GM19324 (cell line): ENCODE measurements at regions not wholly inside any gene's neighbourhood (a gene's known extent, or its start where the extent isn't known, plus 50 kb on each side); places are given as distances from the start of the nearest gene placed in this dataset.

Experiments used
- ATAC-seq: cut with Tn5 transposase; IDR thresholded peaks from one replicate; pipeline ENCODE4 v1.9.1; 2021; ENCODE audit warnings: mild to moderate bottlenecking, moderate library complexity; ENCODE audit not compliant: unreplicated experiment, low FRiP score

DNA sequence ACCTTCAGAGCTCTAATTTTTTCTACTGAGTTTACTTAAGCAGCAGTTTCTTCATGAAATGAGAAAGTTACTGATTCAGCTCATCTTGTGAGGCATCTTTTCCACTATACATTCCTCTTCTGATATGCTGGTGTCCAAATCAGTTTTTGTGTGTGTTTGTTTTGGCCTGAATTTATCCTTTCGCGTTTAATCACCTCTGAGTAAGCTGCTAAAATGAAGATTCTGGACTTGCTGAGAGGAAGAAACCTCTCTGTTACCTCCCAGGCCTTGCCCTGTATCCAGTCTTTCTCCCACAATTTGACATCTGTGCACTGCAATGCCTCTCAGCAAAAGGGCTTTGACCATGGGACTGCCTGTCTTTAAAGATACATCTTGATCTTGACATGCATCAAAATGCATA is 536.2 kb upstream of the NRSN1 start:
- no peak for ATAC-seq

DNA sequence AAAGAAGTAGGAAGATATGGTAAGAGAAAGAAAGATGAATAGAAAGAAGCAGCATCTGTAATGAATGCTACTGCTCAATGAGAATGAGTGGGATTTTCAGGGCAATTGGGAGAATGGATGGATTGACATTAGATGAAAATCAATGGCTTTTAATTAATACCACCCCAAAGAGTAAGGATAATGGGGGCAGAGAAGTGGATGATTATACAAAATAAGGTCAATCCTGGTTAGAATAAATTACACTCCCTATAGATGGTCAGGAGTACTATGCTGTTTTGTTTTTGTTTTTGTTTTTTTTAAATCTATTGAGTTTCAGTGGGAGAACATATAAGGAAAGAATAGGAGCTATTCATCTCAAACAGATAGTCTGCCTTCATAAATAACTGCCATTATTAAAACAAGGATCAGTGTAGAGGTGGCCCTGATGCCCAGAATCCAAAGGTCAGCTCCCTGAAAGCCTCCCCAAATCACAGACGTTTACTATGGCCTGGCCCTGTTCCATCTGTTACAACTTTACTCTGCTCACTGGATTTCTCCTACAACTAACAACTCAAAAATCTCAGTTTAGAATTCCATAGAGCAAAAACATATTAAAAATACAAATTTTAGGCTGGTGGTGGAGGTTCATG is 535.4 kb upstream of the NRSN1 start:
- no peak for ATAC-seq

DNA sequence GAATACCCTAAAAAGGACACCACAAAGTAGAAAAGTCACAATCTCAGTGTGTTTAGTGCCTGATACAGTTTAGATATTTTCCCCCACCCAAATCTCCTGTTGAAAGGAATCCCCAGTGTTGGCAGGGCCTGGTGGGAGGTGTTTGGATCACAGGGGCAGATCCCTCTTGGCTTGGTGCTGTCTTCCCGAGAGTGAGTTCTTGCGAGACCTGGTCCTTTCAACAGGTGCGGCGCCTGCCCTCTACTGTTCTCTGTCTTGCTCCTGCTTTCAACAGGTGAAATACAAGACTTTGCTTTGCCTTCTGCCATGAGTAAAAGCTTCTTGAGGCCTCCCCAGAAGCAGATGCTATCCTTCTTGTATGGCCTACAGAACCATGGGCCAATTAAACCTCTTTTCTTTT is 534.3 kb upstream of the NRSN1 start:
- no peak for ATAC-seq

DNA sequence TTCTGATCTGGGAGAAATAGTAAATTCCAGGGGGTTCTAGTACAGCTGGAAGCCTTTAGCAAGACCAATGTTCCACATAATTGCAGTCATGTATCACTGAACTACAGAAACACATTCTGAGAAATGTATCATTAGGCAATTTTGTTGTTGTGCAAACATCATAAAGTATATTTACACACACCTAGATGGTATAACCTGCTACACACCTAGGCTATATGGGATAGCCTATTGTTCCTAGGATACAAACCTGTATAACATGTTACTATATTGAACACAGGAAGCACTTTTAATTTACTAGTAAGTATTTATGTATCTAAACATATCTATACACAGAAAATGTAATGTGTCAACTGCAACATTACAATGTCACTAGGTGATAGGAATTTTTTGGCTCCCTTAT is 525.9 kb upstream of the NRSN1 start:
- no peak for ATAC-seq

DNA sequence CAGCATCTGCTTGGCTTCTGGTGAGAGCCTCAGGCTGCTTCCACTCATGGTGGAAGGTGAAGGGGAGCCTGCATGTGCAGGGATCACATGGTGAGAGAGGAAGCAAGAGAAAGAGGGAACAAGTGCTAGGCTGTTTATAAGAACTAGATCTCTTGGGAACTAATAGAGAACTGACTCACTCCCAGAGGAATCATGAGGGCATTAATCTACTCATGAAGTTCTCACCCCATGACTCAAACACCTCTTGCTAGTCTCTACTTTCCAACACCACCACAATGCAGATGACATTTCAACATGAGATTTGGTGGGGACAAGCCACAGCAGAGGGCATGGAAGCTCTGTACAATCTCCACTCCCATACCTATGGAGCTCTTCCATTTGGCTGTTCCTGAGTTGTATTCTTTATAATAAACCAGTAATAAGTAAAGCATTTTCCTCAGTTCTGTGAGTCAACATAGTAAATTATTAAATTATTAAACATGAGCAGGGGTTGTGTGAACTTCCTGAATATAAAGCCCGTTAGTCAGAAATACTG is 524.1 kb upstream of the NRSN1 start:
- no peak for ATAC-seq

DNA sequence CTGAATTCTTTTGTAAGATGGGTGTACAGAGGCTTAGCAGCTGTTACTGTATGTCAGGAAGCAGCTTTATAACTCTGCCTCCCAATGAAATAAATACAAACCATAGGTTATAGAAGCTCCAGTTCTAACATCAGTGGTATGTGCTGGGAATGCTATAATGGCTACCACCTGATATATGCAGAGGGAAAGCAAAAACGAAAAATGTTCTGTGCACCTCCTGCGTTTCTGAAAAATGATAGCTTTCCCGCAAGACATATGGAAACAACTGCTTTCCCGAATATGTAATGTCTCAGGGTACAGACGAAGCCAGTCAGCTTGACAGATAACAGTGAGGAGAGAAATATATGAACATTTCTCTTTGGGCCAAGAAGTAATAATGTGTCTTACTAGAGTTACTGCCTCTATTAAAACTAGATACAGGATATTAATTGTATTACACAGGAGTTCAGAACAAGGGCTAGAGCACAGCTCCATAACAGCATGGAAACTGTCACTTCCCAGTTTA is 517.0 kb upstream of the NRSN1 start:
- ATAC-seq: no peak

DNA sequence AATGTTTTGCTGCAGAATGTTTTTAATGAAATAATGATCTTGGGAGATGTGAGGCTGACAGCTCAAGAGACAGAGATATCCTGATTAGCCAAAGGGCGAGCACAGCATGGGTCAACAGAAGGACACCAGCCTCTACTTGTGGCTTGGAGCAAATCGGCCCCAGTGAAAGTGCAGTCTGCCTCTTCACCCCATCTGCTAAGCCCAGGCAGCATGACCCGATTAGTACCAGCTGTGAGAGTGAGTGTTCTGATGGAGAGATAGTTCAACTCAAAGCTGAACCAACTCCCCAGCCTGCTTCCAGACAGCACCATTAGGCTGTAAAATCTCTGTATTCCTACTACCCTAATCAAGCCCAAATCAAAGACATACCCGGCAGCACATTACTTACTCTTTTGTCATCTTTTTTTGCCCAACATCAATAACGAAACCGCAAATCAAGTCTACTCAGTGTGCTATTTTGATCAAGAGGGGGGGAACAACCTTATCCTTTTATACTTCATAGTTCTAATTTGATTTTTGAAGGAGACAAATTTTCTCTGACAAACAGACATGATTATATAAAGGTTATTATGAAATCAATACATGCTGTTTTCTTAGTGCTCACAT is 514.1 kb upstream of the NRSN1 start:
- no peak for ATAC-seq

DNA sequence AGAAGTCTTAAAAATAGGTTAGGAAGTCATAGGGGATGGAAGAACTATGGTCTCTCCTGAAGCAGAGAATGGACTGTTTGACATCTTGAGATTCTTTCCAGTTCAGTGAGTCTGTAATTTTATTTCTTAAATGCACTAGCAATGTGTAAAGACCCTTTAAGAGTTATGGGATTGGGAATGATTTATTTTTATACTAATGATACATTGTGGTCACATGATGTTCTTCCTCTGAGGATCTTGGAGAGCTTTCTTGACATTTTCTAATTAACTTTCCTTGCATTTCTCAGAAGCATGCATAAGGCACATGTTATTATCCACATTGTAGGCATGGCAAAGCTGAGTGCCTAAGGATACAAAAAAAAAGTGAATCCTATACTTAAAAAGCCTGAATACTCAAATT is 507.6 kb upstream of the NRSN1 start:
- ATAC-seq: no peak

DNA sequence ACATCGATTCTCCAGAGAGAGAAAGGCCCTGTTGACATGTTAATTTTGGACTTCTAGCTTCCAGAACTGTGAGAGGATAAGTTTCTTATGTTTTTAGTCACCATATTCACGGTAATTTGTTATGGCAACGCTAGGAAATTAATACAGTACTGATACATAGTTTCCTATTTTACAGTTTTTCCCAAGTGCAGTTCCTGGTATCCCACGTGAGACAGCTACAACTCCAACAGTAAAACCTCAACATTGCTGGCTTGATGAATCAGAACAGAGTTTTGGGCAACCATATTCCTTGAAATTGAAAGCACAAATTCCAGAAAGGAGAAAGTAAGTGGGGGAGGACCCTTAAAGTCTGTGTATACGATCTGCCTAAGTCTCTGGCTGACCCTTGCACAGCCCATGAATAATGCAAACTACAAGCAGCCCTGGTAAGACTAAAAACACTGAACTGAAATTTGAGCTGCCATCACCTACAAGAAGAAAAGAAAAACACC is 505.1 kb upstream of the NRSN1 start:
- no peak for ATAC-seq

DNA sequence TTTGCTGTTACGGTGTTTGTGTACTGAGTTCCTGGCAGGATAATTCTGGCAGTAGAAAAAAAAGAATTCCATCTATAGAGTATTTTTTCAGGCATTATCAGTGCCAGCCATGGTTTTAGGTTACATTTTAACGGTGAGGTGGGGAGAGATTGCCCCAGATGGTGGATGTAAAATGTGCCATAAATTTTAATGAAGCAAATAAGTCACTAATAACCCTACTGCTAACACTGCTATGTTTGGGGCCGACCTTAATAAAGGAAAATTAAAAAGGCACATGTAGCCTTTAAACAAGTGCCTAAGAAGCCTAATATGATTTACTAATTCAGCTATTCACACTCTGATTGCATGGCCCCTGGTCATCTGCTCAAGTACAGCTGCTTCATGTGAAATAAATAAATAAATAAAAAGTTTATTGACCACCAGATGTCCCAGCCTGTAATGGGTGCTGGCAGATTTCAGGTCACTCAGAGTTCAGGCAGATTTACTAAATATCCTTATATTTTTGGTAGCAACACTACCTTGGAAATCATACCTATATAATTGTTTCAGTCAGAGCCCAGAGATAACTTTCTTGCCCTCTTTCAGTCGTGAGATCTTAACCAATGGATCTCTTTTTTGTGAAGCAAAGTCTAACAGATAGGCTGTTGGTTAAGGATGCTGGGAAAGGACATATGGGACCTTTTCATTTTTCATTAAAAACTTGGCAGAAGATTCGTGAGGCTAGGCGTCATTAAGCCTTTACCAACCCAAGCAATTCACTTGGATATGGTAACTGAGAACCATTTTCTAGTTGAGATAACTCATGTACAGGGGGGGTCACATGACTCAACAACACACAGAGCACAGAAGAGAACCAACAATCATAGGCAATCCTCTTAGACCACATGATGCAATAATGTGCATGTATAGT is 495.0 kb upstream of the NRSN1 start:
- no peak for ATAC-seq

DNA sequence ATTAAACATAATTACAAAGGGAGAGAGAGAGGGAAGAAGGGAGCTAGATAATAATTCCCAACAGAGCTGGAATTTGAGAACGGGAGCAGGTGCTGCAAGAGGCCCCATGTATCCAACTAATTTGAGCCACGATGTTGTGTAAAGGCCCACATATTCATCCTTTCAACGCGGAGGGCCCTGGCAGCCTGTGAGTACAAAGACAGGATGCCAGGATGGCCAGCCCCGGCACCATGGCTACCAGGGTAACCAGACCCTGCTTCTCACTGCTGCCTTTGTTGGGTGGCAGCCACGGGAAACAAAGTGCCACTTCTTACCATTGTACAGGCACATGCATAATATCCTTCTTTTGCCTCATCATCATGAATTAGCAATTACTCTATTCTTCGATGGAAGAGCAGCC is 492.0 kb upstream of the NRSN1 start:
- no peak for ATAC-seq

DNA sequence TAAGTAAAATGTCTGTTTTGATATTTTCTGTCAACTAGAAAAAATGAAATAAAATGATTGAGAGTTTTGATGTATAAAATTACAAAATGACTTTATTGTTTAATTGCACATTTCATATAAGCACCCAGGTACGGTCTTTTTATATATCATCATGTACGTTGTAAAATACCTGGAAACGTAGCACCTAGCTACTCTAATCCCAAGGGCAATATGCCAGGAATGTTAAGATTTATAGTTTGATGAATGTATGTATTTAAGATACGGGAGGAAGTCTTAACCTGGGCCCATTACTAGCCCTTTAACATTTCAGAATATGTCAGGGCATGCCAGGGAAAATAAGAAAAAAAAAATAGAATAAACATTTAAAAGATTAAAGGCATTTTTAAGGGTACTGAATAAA is 490.9 kb upstream of the NRSN1 start:
- ATAC-seq: no peak

DNA sequence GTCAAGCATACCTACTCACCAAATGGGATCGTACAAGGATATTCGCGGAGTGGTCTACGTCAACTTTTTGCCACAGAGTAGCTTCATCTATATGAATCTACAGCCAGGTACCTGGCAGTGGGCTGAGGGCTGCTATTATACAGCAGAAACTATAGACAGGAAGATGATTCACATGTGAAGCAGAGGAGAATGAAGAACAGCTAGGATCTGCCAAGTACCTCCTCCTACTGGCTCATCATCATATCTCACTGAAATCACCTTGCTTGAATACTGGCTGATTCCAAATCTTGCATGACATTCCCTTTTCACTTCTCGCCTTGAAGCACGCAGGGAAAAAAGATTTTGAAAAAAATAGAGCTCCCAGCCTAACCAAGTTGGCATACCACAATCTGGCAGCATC is 488.7 kb upstream of the NRSN1 start:
- no peak for ATAC-seq

DNA sequence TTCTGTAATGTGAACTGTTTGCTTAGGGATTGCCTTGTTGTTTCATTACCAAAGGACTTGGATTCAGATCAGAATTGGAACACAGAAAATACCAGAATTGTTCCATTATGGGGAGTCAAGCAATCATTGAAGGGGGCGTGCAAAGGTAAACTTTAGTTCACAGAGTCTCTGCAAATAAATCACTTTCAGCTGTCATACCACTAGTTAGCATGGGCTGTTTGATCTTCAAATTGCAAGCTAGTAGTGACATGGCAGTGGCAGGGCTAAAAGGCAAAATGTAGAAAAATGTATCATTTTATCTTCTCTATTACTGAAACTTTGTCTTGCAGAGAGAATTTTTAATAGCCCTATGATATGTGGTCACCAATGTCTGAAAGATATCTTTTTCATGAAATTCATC is 483.2 kb upstream of the NRSN1 start:
- ATAC-seq: no peak

DNA sequence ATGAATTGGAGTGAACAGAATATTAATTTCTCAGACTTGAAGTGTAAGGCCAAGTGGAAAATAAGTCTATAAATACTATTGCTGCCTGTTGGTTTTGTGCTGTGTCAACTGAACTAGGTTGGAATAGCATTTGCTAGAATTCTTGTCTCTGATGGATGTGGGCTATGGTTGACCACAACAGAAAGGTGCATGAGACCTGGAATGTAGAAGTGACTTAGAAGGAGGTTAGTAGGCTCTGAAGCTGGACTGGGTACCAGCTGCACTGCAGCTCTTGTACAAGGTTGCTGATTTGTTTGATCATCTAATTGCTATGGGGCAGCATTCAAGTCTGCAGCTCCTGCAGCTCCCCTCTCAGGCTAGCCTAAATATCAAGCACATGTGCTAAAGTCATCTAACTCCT is 479.0 kb upstream of the NRSN1 start:
- ATAC-seq: no peak

DNA sequence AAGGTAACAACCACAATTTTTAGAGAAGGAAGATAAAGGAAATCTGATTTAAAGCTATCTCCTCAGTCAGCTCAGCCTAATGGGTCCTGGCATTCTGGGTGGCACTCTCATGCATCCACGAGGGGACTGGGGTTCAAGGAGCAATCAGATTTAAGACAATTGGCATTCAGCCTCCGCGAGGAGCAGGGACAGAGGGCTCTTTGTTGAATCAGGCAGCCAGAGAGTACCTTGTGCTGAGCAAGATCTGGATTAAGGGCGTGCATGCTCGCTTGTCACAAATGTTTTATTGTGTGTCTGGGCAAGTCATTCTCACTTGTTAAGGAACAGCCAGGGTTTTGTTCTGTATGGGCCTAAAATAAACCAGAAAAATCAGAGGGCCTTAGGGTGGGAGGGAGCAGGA is 475.3 kb upstream of the NRSN1 start:
- no peak for ATAC-seq

DNA sequence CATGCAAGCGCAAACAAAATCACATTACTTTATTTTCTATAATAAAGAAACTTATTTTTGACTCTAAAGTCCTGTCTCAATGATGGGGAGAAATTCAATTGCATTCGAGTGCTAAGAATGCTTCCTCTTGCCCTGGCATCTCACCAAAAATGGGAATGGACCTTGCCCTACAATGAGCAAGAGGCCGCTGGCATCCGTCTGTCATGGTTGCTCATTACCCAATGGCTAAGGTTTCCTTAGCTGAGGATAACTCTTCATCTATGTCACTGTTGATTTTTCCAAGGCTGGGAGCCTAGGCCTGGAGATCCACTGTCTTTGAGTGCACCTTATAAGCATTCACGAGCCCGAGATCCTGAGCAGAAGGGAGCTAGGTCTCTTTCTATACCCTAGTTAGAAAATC is 471.3 kb upstream of the NRSN1 start:
- ATAC-seq: no peak

DNA sequence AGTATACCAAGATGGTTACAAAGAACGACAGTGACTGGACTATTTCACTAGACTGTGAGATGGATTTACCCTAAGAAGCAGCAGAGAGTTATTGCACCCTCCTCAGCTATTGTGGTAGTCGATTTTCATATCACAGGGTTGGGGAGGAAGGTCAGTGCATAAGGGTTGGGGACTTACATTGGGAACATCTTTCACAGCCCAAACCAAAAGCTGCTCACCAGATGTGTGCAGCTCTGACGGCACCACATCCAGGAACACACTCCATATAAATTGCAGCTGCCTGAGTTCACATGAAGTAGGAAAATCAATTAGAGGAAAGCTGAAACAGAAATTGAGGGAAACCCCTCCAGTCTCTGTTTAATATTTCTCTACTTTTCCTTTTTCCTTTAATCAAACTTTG is 470.5 kb upstream of the NRSN1 start:
- ATAC-seq: no peak

DNA sequence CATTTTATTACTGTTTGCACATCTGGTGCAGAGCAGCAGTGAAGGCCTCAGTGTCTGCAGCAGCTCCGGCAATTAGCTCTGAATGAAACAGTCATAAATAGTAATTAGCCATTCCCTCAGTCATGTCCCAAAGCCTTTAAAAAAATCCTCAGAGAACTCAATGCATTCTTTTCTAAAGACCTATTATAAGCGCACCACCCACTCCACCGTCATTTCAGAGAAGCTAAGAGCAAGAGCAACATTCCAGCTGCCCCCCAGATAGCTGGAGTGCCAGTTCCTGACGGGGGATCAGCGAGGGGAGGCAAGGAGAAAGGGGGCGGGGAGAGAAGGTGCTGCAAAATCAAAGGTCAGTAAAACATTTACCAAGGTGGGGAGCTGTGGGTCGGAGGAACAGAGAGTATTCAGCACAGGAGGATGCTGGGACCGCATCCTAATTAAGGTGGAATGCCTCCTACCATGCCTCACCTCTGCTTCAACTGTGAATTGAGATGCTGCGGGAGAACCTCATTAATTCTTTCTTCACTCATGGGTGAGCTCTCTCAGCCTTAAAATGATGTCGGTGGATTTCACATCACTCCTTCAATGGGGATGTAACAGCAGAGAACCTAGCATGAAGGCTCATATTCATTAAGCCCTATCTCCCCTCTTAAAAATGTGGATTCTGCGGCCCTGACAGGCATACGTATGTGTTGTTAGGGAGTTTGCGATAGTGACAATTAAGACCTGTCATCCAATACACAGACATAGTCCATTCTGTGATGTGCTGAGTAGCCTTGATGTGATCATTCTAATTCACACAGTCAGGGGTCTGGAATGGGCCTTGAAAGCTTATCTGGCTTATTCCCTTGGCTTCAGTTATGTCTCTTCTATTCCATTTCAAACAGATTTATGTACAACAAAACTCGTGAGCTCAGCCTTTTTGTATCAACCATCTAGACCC is 469.5 kb upstream of the NRSN1 start:
- no peak for ATAC-seq

DNA sequence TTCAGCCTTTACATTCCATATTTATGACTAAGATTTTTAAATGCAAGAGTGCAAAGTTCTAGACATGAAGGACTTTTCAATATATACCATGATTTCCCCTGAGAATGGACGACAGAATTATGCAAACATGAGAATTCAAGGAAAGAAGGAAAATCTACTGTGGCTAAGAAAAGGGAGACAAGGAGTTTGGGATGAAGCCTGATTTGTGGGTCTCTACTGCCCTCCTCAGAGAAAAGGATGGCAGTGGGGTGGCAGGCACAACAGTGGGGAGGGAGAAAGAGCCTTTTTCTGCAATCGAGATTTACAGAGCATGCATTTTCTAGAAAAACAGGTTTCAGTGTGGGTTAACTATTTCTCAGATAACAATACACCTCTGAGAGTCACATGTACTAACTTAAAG is 466.9 kb upstream of the NRSN1 start:
- no peak for ATAC-seq
